HG03280 (cell line): ENCODE measurements at regions not wholly inside any gene's neighbourhood (a gene's known extent, or its start where the extent isn't known, plus 50 kb on each side); places are given as distances from the start of the nearest gene placed in this dataset.

Experiments used
- ATAC-seq: cut with Tn5 transposase; IDR thresholded peaks from one replicate; pipeline ENCODE4 v1.9.1; 2021; ENCODE audit warnings: mild to moderate bottlenecking, moderate library complexity; ENCODE audit not compliant: unreplicated experiment

DNA sequence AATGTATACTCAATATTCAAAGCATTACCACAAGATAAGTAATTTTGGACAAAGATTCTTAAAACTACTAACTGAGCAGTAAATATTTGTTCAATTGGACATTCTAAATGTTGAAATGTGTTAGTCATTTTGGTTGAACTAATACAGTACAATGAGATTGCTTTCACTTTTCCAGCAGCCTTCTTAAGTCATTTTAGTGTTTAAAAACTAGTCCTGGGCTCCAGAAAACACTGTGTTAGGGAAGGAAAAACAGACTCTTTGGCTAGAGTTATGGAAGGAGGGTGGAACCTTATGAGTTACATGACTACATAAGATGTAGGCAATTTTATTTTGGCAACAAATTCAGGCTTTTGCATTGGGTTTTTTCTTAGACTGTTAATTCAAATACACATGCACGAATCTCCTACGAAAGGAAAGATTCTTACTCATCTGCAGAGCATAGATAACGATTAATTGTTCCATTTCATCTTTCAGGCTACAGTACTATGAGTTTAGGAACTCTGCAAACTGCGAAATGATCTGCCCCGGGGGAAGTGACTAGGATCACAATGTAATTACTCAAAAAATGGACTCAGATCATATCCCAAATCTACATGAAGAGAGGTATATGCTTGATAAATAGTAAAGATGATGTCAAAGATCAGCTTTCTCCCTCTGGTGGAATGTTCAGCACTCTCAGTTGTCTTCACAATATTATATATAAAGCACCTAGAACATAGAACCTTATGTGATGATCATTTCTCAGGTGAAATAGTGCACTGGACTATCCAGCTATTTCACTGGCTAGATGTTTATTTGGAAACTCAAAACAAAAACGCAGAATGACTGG is 492.8 kb upstream of the MDFIC2 start:
- ATAC-seq, result no peak

DNA sequence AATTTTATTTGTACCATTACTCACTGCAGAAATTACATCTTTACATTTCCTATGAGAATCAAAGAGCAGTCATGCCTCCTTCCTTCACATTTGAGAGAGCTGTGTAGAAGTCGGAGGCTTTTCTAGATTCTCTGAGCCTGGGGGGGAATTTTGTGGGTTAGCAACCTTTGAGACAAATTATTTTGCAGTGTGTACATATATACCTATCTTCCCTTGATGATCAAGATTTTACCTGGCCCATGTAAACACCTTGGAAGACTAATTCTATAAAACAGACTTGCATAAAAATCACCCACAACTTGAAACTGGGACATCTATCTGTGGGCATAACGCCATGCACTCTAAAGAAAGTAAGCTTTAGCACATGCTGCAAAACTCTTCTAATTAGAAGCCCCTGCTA is 491.5 kb upstream of the MDFIC2 start:
- ATAC-seq, result no peak

GRCh38 chr3:70803319-70803718 is 490.9 kb upstream of the MDFIC2 start:
- no peak for ATAC-seq

GRCh38 chr3:70800951-70801350 is 488.5 kb upstream of the MDFIC2 start:
- no peak for ATAC-seq

- ATAC-seq, result no peak
These were observed 477.4 kb upstream of the MDFIC2 start for GRCh38 chr3:70789878-70790277.

GRCh38 chr3:70780790-70781189 is 468.4 kb upstream of the MDFIC2 start:
- ATAC-seq, result no peak

- ATAC-seq, result no peak
These were observed 466.9 kb upstream of the MDFIC2 start for GRCh38 chr3:70779296-70779695.

DNA sequence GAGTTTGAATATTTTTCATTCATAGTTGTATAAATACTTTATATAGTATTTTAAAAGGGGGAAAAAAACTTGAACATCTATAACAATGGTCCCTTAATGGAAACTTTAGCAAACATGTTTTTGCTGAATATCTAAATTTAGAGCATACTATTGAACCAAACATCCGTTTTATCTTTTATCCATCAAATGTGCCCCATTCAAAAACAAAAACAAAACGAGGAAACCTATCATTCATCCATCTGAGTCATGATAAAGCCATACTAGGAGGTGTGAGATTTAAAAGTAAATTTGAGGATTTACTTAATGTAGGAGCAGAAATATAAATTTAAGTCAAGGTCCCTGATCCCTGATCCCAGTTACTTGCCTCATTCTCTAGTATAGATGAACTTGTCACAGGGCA is 463.6 kb upstream of the MDFIC2 start:
- ATAC-seq, result no peak

GRCh38 chr3:70775257-70775656 is 462.8 kb upstream of the MDFIC2 start:
- no peak for ATAC-seq

- ATAC-seq, result no peak
These were observed 462.2 kb upstream of the MDFIC2 start for GRCh38 chr3:70774641-70775040.

DNA sequence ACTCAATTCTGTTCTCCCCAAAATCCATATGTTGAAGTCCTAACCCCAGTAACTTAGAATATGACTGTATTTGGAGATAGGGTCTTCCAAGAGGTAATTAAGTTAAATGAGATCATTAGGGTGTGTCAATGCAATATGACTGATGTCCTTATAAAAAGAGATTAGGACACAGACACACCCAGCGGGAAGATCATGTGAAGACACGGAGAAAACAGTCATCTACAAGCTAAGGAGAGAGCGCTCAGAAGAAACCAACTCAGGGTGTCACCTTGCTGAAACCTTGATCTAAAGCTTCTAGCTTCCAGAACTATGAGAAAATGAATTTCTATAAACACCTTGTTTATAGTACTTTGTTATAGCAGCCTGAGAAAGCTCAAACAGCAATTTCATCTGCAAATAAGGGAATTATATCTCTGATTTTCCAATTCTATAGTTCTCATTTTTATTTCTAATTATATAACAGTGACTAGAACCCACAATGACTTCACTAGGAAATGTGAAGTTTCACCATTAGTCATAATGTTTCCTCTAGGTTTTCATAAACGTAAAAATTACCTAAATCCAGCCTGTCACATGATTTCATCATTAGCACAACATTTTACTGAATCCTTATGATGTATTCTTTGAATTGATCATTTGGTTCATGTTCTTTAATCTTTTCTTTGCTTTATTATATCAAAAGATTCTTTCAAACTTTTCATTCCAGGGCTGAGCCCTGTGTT is 459.1 kb upstream of the MDFIC2 start:
- ATAC-seq, result no peak

GRCh38 chr3:70770650-70771049 is 458.2 kb upstream of the MDFIC2 start:
- no peak for ATAC-seq

DNA sequence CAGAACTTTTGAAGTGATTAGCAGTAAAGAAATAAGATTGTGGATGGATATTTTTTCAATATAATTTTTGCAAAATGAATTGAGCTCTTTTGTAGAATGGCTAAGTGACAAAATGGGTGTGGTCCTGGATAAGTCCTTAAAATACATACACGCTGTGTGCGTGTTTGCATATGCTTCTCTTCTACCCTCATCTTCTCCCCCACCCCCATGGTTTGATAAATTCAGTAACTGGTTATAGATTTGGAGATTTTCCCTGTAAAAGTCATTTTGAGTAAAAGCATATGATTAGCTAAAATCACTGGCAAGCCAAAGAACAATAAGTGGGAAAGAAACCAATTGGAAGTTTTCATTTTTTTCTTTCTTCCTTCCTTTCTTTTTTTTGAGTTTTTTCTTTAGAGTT is 453.9 kb upstream of the MDFIC2 start:
- no peak for ATAC-seq

GRCh38 chr3:70763894-70764293 is 451.5 kb upstream of the MDFIC2 start:
- ATAC-seq, result no peak

DNA sequence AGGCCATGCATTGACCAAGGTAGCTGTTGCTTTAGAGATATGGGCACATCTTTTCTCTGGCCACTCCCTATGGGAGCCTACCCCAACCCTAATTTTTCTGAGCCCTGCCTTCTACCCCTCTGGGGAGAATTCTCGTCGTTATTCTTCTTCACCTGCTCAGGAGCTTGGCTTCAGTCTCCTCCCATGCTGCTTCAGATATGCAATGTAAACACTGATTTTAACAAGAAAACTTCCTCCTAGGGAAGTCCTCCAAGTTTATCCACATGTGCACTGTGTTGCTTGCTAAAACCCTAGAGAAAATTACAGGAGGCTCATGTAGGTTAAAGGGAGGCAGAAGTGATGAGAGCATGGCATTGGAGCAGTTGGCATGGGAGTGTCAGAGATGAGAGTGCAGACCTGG is 445.2 kb upstream of the MDFIC2 start:
- no peak for ATAC-seq

DNA sequence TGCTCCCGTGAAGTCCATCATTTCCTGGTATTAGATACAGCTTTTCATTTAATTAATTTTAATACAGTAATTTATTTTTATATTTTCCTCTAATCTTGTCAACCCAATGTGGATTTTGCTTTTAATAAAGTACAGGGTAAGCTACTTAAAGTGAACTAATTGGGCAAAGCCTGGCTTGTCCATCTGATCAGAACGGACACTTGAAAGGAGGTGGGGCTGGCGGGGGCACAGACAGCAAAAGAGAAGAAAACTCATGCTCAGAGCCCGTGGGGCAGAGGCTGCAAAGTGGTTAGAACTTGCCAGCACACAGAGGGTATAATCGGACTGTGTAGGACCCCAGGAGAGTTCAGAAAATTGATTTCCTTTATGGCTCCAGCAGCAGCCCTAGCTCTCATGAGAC is 443.1 kb upstream of the MDFIC2 start:
- ATAC-seq, result no peak

- no peak for ATAC-seq
These were observed 441.9 kb upstream of the MDFIC2 start for GRCh38 chr3:70754314-70754713.

- no peak for ATAC-seq
These were observed 441.1 kb upstream of the MDFIC2 start for GRCh38 chr3:70753572-70753971.

GRCh38 chr3:70752051-70752450 is 439.6 kb upstream of the MDFIC2 start:
- no peak for ATAC-seq

DNA sequence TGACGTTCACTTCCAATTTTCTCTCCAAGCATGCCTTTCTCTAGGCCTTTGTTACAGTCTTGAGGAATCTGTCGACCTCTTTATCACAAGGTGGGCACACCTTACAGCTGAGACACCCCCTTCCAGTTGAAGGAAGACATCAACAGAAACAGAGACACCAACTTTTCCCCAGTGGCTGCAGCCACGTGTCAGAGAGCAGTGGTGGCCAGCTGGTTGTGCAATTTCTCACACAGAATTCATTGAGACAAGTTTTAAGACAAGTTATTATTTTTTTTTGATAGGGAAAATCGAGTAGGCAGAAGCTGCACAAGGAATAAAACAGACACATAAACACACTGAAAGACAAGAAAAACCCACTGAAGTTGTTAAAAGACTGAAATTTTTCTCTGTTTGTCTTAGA is 436.7 kb upstream of the MDFIC2 start:
- no peak for ATAC-seq

- ATAC-seq, result no peak
These were observed 436.2 kb upstream of the MDFIC2 start for GRCh38 chr3:70748593-70748992.

DNA sequence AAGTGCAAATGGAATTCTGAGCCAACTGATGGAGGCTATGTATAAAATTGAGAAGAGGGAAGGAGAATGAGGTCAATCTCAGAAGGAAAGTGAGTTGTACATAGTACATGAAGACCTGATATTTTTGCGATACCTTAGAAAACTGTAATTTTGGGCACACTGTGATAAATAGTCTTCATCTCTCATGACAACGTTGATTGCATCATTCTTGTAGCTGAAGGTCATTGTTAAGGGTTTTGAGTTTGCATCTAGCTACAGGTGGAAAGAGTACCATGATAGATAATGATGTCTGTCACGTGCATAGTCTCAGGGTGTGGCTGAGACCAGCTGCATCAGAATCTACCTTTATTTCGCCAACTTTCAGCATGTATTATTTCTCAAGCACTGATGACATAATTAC is 435.4 kb upstream of the MDFIC2 start:
- no peak for ATAC-seq
